ENCODE measurements at regions not wholly inside any gene's neighbourhood (a gene's known extent, or its start where the extent isn't known, plus 50 kb on each side); places are given as distances from the start of the nearest gene placed in this dataset.

GRCh38 chr7:68158686-68159295 lies 1162.2 kb downstream of the TYW1 start:
- H3K4me3 ChIP-seq: no peak overlapping the region
- no peak overlapping the region for H3K27ac ChIP-seq
- DNase-seq: no peak
- no peaks in the 10 kb centered on the region for H3K27me3 ChIP-seq
- intact Hi-C loops (cut with DNase I; ENCODE audit: low total_unique reads): no loop called here
- H3K36me3 ChIP-seq: no peaks in the 10 kb centered on the region
- H3K4me1 ChIP-seq: no peaks in the 10 kb centered on the region
- no peak for TF ChIP-seq CTCF (IDR thresholded peaks at IDR 0.05)
- no peaks in the 10 kb centered on the region for H3K9me3 ChIP-seq

- no peak for DNase-seq
- H3K36me3 ChIP-seq: no peaks in the 10 kb centered on the region
- intact Hi-C loops (cut with DNase I; ENCODE audit: low total_unique reads): no loop called here
- TF ChIP-seq CTCF (IDR thresholded peaks at IDR 0.05): no peak
- H3K27ac ChIP-seq: no peak overlapping the region
- no peaks in the 10 kb centered on the region for H3K9me3 ChIP-seq
- no peak overlapping the region for H3K4me3 ChIP-seq
- no peaks in the 10 kb centered on the region for H3K4me1 ChIP-seq
- no peaks in the 10 kb centered on the region for H3K27me3 ChIP-seq
These were observed 1166.1 kb downstream of the TYW1 start for GRCh38 chr7:68162712-68163111.

- H3K4me1 ChIP-seq: no peaks in the 10 kb centered on the region
- intact Hi-C loops (cut with DNase I; ENCODE audit: low total_unique reads): no loop called here
- no peak for TF ChIP-seq CTCF (IDR thresholded peaks at IDR 0.05)
- no peaks in the 10 kb centered on the region for H3K9me3 ChIP-seq
- H3K4me3 ChIP-seq: no peak overlapping the region
- no peak for DNase-seq
- no peaks in the 10 kb centered on the region for H3K36me3 ChIP-seq
- no peak overlapping the region for H3K27ac ChIP-seq
- H3K27me3 ChIP-seq: peaks cover 0 to 2% of the 10 kb centered on the region in 2 donors
These were observed 1169.9 kb downstream of the TYW1 start for GRCh38 chr7:68166525-68166924.

GRCh38 chr7:68173513-68173912 lies 1176.9 kb downstream of the TYW1 start:
- no peak for TF ChIP-seq CTCF (IDR thresholded peaks at IDR 0.05)
- Histone ChIP-seq H3K4me1 (no peaks in the 10 kb centered on the region), H3K27me3 (peaks cover 0 to 2% of the 10 kb centered on the region in 2 donors), H3K4me3 (no peak overlapping the region), H3K9me3 (no peaks in the 10 kb centered on the region), H3K36me3 (no peaks in the 10 kb centered on the region), H3K27ac (no peak overlapping the region)
- DNase-seq: no peak
- intact Hi-C loops (cut with DNase I; ENCODE audit: low total_unique reads): no loop called here

GRCh38 chr7:68176974-68177373 lies 1180.3 kb downstream of the TYW1 start:
- no peaks in the 10 kb centered on the region for H3K27me3 ChIP-seq
- DNase-seq: peak in 1 of 2 donors; percentile 25
- H3K36me3 ChIP-seq: no peaks in the 10 kb centered on the region
- intact Hi-C loops (cut with DNase I; ENCODE audit: low total_unique reads): no loop called here
- no peaks in the 10 kb centered on the region for H3K4me1 ChIP-seq
- TF ChIP-seq CTCF (IDR thresholded peaks at IDR 0.05): peak; percentile 36 to 56
- H3K4me3 ChIP-seq: no peak overlapping the region
- no peaks in the 10 kb centered on the region for H3K9me3 ChIP-seq
- H3K27ac ChIP-seq: no peak overlapping the region

GRCh38 chr7:68180761-68181160 lies 1184.1 kb downstream of the TYW1 start:
- no peak for TF ChIP-seq CTCF (IDR thresholded peaks at IDR 0.05)
- intact Hi-C loops (cut with DNase I; ENCODE audit: low total_unique reads): no loop called here
- no peaks in the 10 kb centered on the region for H3K36me3 ChIP-seq
- no peak overlapping the region for H3K4me3 ChIP-seq
- no peaks in the 10 kb centered on the region for H3K4me1 ChIP-seq
- DNase-seq: no peak
- H3K9me3 ChIP-seq: no peaks in the 10 kb centered on the region
- H3K27ac ChIP-seq: no peak overlapping the region
- H3K27me3 ChIP-seq: peaks cover 0 to 3% of the 10 kb centered on the region in 2 donors
